DMS114 treated with DMSO at 0.1 percent for 48 hours (cell line): ENCODE measurements at regions not wholly inside any gene's neighbourhood (a gene's known extent, or its start where the extent isn't known, plus 50 kb on each side); places are given as distances from the start of the nearest gene placed in this dataset.

Experiments used
- DNase-seq: peaks from one replicate; lab custom pipeline; 2025; ENCODE audit not compliant: unreplicated experiment; lab: John Stamatoyannopoulos, UW

DNA sequence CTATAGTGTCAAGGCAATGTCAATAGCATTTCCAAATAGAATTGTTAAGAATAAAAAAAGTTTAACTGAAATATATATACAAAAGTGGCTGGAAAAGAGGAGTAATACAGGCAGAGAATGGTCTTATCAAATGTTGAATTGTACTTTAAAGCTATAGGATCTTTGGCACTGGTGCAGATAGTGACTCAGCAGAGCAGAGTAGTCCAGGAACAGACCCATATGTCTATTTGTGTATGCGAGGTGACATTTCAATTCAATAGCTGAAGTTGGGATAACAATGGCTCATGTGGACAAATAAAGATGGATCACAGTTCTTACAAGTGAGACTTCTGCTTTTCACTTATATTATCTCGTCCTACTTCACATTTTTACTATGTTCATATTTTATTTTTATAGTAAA, 543.0 kb upstream of the B3GALT2 start:
- DNase-seq = no peak

DNA sequence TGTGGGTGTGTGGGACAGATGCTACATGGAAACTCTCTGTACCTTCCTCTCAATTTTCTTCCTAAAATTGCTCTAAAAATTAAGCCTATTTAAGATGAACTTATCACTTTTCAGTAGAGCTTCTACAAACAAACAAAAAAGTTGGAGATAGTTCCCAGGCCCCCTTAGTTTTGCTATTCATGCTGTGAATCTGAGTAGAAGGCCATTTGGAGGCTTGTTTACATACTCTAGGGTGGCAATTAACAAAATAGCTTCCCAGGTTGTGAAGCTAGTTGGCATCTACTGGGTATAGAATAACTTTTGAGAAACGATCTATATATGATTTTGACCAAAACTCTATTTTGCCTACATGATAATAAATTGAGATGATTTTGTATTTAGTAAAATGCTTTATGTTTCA, 541.4 kb upstream of the B3GALT2 start:
- no peak for DNase-seq

DNA sequence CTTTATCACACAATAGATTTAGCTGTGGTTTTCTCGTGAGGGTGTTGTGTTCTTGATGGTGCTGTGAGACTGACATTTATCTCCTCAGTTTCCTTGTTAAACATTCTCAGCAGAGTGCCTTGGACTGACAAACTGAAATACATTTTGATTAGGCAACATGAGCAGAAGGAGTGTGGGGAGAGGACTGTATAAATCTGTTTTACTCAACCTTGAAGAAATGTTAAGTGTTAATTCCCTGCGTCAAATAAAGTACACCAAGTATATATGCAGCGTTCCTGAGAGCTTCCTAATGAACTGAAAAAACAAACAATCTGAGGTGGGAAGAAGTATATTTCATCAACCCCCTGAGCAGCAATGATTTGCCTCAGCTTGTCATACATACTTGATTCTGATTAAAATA, 540.3 kb upstream of the B3GALT2 start:
- no peak for DNase-seq

DNA sequence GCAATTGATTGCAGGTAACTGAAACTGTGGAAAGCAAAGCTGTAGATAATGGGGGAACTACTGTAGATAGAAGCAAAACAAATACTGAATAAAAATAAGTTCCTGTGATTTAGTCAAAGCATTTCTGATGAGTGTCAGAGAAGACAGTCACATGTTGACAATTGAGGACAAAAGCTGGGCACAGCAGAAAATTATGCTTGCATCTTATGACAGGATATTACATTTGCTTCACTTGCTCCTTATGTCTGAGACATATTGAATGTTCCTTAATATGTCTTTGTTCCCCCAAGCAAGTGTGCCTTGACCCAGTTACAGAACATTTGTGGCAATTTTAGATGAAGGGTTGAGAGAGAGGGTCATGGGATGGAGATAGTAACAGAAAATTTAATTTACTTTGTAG, 526.0 kb upstream of the B3GALT2 start:
- DNase-seq = no peak

DNA sequence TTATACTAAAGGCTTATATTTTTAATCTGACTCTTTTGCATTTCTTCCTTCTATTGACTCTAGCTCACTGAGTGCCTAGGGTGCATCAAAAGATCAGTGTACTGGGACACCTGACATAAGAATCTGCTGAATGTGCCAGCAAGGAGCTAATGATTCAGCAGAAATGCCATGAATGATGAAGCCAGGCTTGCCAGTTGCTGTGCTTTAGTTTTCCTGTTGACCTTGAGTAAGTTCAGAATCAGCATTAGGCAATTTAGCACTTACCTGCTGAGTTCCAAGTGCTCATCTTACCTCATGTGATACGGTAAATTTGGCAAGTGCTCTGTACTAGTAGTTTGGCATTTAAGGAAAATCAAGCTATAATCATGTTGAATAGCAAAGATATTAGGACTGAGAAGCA, 523.2 kb upstream of the B3GALT2 start:
- no peak for DNase-seq

DNA sequence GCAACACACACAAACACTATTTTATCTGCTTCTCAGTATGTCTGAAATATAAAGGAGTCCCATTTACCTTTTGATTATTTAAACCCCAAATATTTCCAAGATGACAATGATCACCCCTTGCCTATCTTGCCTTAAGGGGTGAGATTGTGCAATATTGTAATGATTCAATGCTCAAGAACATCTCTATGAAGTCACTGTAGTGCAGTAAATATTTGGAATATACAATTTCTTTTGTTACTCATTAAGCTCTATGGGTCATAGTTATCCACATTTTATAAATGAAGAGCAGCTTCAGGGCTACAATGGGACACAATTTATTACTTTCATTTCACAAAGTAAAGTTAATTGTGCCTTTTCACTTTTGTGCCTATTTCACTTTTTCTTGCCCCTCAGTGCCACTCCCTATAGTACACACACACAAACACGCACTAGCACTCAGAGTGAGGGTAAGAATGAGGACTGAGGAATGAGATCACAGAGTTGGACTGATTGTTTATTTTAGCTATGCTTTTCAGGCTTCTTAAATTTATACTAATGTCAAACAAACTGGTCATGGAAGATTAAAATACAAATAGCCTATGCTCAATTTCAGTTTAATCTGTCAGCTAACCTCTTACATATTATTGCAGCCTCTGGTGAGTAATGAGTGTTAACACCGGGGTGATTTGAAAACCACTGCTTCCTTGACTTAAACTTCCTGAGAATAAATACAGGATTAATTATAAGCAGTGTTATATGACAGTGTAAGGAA, 521.0 kb upstream of the B3GALT2 start:
- no peak for DNase-seq

DNA sequence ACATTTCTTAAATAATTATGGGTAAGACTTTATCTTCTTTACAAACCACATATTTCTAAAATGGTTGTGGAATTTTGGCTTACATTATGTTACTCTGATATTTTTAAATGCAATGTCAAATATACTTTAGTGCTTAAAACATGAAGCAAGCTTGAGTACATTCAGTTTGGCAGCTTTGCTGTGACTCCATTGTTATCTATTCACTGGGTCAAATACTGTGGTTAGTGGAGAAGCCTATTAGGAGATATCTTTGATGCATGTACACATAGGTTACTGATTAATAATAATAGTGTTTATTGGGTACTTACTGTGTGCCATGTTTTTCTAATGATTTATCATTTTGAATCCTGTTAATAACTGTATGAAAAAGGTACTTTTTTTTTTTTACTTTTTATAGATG, 520.4 kb upstream of the B3GALT2 start:
- no peak for DNase-seq

DNA sequence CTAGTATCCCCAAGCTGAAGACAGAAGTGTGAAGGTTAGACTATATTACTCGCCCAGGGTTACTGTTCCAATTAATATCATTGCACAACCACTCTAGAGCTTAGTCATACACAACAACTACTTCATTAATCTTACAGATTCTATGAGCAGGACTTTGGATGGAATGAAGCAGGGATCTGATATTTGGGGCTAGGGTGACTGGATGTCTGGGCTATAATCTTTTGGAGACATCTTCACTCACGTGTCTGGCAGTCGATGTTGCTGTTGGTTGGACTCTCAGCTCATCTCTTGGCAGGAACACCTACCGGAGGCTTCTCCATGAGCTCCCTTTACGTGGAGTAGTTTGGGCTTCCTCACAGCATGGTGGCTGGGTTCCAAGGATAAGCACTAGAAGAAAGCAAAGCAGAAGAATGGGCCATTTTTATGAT, 519.2 kb upstream of the B3GALT2 start:
- DNase-seq = no peak

DNA sequence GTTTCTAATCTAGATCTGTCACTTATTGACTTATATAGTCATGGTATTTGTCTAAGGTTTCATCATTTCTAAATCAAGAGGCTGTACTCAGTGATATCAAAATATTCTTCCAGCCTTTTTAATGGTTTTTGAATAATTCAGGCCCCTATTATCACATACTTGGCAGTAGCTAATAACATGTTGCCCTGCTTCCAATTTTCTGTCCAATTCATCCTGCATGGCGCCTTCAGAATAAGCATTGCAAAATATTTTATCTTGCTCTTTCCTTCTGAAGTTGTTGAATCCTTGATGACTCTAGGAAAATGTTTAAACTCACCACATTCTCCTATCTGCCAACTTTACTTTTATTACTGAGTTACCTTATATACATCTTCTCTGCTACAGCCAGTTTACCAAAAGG, 517.2 kb upstream of the B3GALT2 start:
- no peak for DNase-seq

DNA sequence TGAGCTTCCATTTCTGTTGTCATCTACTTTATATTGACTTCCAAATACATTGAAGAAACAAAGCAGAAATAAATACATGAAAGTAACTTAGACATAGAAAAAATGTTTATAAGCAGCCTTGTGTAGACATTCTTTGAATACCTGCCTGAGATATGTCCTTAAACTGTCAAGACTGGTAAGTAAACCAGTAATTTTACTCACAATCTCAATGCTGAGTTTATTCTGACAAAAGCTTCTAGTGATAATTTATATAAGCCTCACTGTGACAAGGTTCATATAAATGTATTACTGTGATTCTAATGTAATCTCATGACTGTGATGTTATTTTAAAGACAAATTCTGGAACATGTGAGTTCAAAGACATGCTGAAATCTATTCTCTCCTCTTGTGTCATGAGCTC, 516.7 kb upstream of the B3GALT2 start:
- no peak for DNase-seq

DNA sequence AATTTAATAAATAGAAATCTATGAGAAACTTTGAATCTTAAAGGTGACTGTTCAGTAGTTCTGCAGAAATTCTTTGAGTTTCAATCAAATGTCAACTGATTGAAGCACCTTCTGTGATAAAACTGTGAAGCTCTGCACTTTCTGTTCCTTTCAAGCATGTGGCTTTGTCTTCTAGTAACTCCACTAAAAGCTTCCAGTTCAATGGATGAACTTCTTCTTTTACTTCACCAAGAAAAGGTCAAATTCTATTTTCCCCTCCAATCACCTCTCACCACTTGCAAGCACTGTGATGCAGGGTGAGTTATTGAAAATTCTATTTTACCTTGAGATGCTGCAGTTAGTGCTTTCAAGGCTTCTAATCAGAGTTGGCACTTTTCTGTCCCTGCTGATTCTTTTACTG, 515.3 kb upstream of the B3GALT2 start:
- DNase-seq = no peak

DNA sequence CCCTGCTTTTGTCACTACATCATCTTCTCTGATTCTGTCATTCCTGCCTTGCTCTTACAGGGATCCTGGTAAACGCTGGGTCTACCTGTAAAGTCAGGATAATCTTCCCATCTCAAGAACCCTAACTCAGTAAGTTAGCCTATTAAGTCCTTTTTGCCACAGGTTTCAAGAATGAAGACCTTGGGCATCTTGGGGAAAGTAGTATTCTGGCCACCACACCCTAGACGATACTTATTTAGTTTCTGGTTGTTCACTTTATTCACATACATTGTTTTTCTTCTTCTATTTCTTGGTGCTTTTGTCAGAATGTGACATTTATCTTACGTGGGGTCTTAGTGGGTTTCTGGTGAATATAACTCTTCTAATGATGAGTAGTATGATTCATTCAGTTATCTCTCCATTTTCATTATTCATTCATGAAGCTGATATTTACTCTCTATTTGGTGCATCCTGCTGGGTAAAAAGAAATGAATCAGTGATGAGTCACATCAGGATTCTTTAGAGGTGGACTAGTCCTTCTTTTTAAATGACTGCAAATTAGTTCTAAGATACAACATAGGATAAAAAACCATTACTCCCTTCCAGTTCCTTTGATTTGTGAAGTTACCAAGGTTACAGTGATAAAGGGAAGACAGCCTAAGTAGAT, 514.4 kb upstream of the B3GALT2 start:
- DNase-seq = no peak

DNA sequence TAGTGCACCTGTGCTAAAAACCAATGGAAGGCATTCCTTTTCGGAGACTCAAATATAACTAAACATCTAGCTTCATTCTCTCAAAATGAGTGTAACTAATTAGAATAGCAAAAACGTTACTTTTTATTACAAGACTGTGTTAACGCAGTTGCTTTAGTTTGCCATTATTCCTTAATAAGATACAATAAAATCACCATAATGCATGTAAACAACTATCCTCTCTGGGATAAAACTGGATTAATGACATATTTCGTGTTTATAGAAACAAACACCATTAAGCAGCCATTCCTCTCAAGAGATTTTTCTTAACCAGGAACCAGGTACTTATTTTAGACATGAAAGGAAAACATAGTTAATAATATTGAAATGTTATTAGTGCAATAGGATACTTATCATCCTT, 512.8 kb upstream of the B3GALT2 start:
- DNase-seq = no peak

DNA sequence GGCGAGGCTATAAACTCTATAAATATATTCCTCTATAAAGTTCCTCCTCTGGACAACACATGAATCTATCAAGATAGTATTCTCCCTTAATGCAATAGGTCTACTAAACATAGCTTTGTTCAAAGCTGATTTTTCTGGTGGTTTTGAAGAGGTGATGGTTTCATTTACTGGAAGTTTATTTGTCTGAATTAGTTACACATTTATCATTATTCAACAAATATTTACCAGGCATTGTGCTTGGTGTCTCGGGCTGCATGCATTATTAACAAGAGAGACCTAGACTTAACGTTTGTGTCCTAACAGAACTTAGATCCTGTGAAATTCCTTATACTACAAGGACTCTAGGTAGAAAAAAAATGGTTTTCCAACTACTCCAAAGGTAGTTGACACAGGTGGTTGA, 511.4 kb upstream of the B3GALT2 start:
- no peak for DNase-seq

DNA sequence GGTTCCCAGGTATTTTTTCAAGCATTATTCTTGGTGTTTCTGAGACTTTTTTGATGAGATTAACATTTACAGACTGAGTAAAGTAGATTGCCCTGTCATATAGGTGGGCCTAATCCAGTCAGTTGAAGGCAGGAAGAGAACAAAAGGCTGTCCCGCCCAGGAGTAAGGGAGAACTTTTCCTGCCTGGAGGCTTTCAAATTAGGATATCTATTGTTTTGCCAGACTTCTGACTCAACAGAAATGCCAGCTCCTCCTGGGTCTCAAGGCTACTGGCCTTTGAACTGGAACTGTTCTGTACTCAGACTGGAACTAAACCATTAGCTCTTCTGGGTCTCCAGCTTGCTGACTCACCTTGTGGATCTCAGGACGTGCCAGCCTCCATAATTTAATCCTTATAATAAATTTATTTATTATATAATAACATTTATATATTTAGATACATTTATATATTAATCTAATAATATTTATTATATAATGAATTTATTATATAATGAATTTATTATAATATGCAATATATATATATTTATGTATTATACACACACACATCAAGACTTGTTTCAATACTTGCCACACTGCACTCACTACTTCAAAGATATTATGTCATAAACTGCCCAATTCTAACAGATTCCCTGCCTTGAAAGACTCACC, 510.8 kb upstream of the B3GALT2 start:
- no peak for DNase-seq

DNA sequence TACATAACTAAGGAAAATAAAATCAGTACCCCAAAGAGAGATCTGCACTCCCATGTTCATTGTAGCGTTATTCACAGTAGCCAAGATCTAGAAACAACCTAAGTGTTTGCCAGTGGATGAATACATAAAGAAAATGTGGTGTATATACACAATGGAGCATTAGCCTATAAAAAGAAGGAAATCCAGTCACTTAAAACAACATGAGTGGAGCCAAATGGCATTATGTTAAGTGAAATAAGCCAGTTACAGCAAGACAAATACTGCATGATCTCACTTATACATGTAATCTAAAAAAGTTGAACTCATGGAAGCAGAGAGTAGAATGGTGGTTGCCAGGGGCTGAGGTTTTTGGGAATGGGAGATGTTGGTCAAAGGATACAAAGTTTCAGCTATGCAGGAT, 508.3 kb upstream of the B3GALT2 start:
- DNase-seq = no peak

DNA sequence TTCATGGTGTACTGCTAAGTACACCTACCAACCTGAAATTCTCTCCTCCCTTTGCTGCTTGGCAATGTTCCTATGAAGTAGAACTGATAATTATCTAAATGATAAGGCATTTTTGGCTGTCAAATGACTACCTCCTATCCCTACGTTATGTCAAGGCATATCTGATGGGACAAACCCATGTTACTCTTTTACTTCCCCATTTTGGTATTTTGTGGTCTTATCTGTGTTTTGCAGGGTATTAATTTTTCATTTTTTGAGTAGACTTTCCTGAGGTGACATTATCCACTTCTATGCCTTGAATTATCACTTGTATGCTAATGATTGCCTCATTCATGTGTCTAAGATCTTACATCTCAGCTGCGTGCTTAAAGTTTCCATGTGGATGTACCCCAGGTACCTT, 499.6 kb upstream of the B3GALT2 start:
- no peak for DNase-seq

DNA sequence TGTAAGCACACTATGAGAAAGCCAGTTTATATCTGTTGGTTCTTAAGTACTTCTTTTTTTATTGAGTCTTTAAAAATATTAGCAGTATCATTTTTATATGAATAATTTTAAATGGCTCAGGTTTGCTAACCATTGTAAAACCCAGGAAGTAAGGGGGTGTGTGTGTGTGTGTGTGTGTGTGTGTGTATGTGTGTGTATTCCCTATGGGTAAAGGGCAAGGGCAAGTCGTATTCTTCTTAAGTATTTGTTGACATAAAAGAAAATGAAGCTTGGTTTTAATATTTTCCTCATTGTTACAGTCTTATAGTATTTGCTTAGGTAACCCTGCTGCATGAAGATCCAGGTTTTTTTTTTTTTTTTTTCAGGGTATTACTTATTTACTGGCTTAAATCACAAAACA, 495.0 kb upstream of the B3GALT2 start:
- DNase-seq = no peak

DNA sequence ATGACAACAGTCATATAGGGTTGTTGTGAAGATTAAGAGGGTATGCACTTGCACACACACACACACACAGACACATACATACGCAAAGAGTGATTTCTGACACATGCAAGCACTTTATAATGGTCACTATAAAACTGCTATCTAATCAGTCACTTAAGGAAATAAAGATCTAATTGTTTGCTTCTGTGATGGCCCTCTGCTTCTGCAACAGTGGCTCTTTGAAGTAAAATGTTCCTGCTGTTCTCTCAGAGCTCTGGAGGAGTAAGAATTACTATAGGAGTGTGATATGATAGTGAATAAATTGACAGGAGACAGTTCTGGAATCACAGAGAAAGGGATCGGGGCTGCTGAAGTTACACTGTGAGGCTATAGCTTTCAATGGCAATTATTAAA, 494.5 kb upstream of the B3GALT2 start:
- no peak for DNase-seq

DNA sequence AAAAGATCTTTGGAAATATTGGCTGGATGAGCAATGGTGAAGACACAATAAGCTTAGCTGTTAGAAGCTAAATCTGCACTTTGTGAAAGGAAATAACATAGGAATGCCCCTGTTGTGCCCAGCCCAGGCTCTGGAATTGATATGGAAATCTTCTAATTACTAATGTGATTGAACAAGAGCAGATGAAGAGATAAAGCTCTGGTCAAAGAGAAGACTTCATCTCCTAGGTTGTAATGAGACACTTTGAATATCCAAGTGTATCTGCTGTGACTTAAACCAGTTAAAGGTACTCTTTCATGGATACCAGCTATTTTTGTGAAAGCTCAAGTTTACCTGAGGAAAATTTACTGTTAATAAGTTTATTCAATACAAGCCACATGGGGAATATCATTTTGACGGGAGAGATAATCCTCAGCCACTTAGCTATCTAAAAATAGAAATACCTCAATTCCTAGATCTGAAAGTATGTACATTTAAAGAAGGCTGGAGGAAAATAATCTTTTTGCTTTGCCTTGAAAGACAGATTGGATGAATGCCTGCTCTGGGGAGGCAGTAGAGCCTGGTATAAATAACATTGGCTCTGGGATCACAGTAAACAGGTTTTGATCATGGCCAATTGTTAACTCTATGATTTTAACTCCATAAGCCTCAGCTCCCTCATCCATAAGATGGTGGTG, 494.0 kb upstream of the B3GALT2 start:
- no peak for DNase-seq

DNA sequence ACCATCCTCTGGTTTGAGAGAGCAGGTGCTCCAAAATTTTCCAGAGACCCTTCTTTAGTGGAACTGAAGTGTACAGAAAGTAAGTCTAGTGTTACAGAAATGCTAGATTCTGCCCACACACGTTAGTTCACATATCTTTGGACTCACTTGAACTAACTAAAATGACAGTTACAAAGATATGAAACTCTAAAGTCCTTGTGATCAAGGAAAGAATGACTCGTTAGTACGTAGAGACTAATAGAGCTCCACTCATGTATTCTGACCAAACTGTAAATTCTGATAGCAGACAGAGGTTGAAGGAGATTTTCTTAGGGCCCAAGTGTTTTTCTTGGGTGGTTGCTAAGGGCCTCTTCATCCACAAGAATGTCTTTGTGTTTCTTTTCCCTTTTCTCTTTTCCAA, 491.5 kb upstream of the B3GALT2 start:
- DNase-seq = no peak

DNA sequence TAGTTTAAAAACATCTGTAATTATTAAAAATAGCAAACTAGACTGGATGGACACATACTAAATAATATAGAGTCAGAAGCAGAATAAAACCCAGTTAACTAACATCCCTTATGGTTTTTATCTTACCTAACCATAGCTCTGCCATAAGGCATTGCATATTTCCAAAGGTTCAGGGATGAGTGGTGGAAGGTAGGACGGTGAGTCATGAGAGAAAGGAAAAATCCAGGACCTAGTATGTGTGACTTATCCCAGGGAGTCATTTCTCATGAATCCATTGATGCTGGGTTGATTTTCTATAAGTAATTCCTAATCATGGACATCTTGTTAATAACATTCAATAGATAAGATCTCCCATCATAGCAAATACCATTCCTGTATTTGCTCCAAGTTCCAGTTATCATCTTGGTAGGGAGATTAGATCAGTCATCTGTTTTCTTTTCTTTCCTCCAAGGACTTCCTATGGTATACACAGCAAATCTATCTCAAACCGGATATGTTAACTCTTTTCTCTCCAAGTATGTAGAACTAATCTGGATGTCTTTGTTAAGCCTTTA, 490.7 kb upstream of the B3GALT2 start:
- no peak for DNase-seq
